IMR-90 (cell line): ENCODE measurements at regions not wholly inside any gene's neighbourhood (a gene's known extent, or its start where the extent isn't known, plus 50 kb on each side); places are given as distances from the start of the nearest gene placed in this dataset.

Experiments used
- ATAC-seq: fragments of 200-7000 bp; cut with Tn5 transposase; 2 replicates; pipeline ENCODE4 v1.9.1; 2020; ENCODE audit warnings: low read depth, mild to moderate bottlenecking, moderate library complexity
- BruUV-seq: library from RNA; stranded (reverse); fragments of 400-500 nt; replicated peaks from 2 replicates; lab custom pipeline; 2021; lab: Mats Ljungman, UMichigan
- CTCF ChIA-PET: fragments of 300-600 bp; formaldehyde crosslinking; extraction: SDS; loops from one replicate; lab custom pipeline; 2021; ENCODE audit warnings: antibody characterized with exemption; lab: Yijun Ruan, JAX
- POLR2A ChIA-PET: fragments of 300-600 bp; sonication (Branson Sonifier 250); formaldehyde crosslinking; loops from one replicate; lab custom pipeline; 2022; ENCODE audit warnings: antibody characterized with exemption; ENCODE audit not compliant: unreplicated experiment; lab: Charles Lee
- DNase-seq: peaks from one replicate; pipeline ENCODE4 v3.0.0; 2013
- H2AFZ ChIP-seq: replicated peaks from 2 replicates; pipeline ENCODE3; 2013; ENCODE audit warnings: low read length, mild to moderate bottlenecking; ENCODE audit not compliant: poor library complexity
- H2AK5ac ChIP-seq: 2 replicates; pipeline ENCODE4 v1.6.1; 2013; ENCODE audit warnings: low read depth, low read length, inconsistent platforms
- H2AK9ac ChIP-seq: replicated peaks from 2 replicates; pipeline ENCODE3; 2013; ENCODE audit warnings: mild to moderate bottlenecking, low read depth, low read length, moderate library complexity; ENCODE audit not compliant: poor library complexity
- H2BK120ac ChIP-seq: 2 replicates; pipeline ENCODE4 v1.6.1; 2013; ENCODE audit warnings: low read depth, low read length, inconsistent platforms
- H2BK15ac ChIP-seq: 3 replicates; pipeline ENCODE4 v1.6.1; 2013; ENCODE audit warnings: low read depth, low read length, inconsistent platforms
- H2BK20ac ChIP-seq: 2 replicates; pipeline ENCODE4 v1.6.1; 2013; ENCODE audit warnings: low read depth, mild to moderate bottlenecking, inconsistent platforms, low read length, moderate library complexity
- H2BK5ac ChIP-seq: 2 replicates; pipeline ENCODE4 v1.6.1; 2013; ENCODE audit warnings: mild to moderate bottlenecking, low read depth, low read length, inconsistent platforms; ENCODE audit not compliant: poor library complexity, severe bottlenecking
- H3K14ac ChIP-seq: replicated peaks from 2 replicates; pipeline ENCODE4 v1.6.1; 2013; ENCODE audit warnings: low read depth, low read length, inconsistent platforms
- H3K18ac ChIP-seq: 2 replicates; pipeline ENCODE4 v1.6.1; 2013; ENCODE audit warnings: low read depth, low read length, control low read depth
- H3K23ac ChIP-seq: 2 replicates; pipeline ENCODE4 v1.6.1; 2013; ENCODE audit warnings: low read depth, low read length, inconsistent platforms
- H3K27ac ChIP-seq: 2 replicates; pipeline ENCODE4 v1.5.1; 2013; ENCODE audit warnings: mild to moderate bottlenecking, control low read depth, low read length; ENCODE audit not compliant: insufficient read depth
- H3K27me3 ChIP-seq: 2 replicates; pipeline ENCODE4 v1.6.1; 2013; ENCODE audit warnings: low read length; ENCODE audit not compliant: control insufficient read depth, insufficient read depth
- H3K36me3 ChIP-seq: 2 replicates; pipeline ENCODE4 v1.6.1; 2013; ENCODE audit warnings: low read length, mixed read lengths; ENCODE audit not compliant: control insufficient read depth, insufficient read depth
- H3K4ac ChIP-seq: 2 replicates; pipeline ENCODE4 v1.6.1; 2013; ENCODE audit warnings: low read depth, low read length, inconsistent platforms
- H3K4me1 ChIP-seq: 2 replicates; pipeline ENCODE4 v1.6.1; 2013; ENCODE audit warnings: low read length, mixed read lengths; ENCODE audit not compliant: control insufficient read depth, insufficient read depth
- H3K4me2 ChIP-seq: 2 replicates; pipeline ENCODE4 v1.6.1; 2013; ENCODE audit warnings: low read depth, mild to moderate bottlenecking, control low read depth, low read length, moderate library complexity
- H3K4me3 ChIP-seq: 2 replicates; pipeline ENCODE4 v1.5.1; 2013; ENCODE audit warnings: low read depth, mild to moderate bottlenecking, control low read depth, low read length, moderate library complexity; ENCODE audit not compliant: insufficient read depth
- H3K56ac ChIP-seq: 2 replicates; pipeline ENCODE4 v1.6.1; 2013; ENCODE audit warnings: low read length, inconsistent platforms; ENCODE audit not compliant: insufficient read depth; ENCODE audit errors: extremely low read depth
- H3K79me1 ChIP-seq, 2 experiments: 2 replicates each; pipeline ENCODE4 v1.6.1; 2013; ENCODE audit warnings: low read length in 2 of 2, inconsistent platforms in 1 of 2, low read depth in 1 of 2
- H3K9ac ChIP-seq: 2 replicates; pipeline ENCODE4 v1.6.1; 2013; ENCODE audit warnings: low read depth, low read length, control low read depth
- H3K9me1 ChIP-seq: 2 replicates; pipeline ENCODE4 v1.6.1; 2013; ENCODE audit warnings: low read length, inconsistent platforms; ENCODE audit not compliant: insufficient read depth
- H3K9me3 ChIP-seq: 2 replicates; pipeline ENCODE4 v1.6.1; 2013; ENCODE audit warnings: low read length; ENCODE audit not compliant: control insufficient read depth, insufficient read depth
- H4K20me1 ChIP-seq: 2 replicates; pipeline ENCODE4 v1.6.1; 2013; ENCODE audit warnings: low read length, inconsistent platforms; ENCODE audit not compliant: insufficient read depth
- H4K5ac ChIP-seq: 2 replicates; pipeline ENCODE4 v1.6.1; 2013; ENCODE audit warnings: mild to moderate bottlenecking, low read depth, low read length, control low read depth
- H4K8ac ChIP-seq, 2 experiments: 2 replicates each; pipeline ENCODE4 v1.6.1; 2013; ENCODE audit warnings: low read depth in 2 of 2, low read length in 2 of 2, control low read depth in 1 of 2, inconsistent platforms in 1 of 2
- H4K91ac ChIP-seq: 2 replicates; pipeline ENCODE4 v1.6.1; 2013; ENCODE audit warnings: low read depth, low read length, inconsistent platforms; ENCODE audit not compliant: insufficient read depth
- BHLHE40 ChIP-seq: fragments of 150-350 bp; IDR thresholded peaks from 2 replicates; pipeline ENCODE4 v1.6.1; 2016; ENCODE audit warnings: mild to moderate bottlenecking, low read depth, low read length
- CHD1 ChIP-seq: IDR thresholded peaks from 2 replicates; pipeline ENCODE4 v1.6.1; 2012; ENCODE audit warnings: low read depth, low read length, improper control_type of control experiment
- NFE2L2 ChIP-seq: fragments of 150-350 bp; IDR thresholded peaks from 2 replicates; pipeline ENCODE4 v1.6.1; 2016; ENCODE audit warnings: low read depth, mild to moderate bottlenecking, low read length
- POLR2A ChIP-seq: IDR thresholded peaks from 2 replicates; pipeline ENCODE4 v1.6.1; 2012; ENCODE audit warnings: mild to moderate bottlenecking, low read depth, low read length
- RCOR1 ChIP-seq: IDR thresholded peaks from 2 replicates; pipeline ENCODE4 v1.6.1; 2012; ENCODE audit warnings: mild to moderate bottlenecking, low read length, improper control_type of control experiment; ENCODE audit not compliant: insufficient replicate concordance
- RFX5 ChIP-seq: IDR thresholded peaks from 2 replicates; pipeline ENCODE4 v1.8.0; 2012; ENCODE audit warnings: low read depth, mild to moderate bottlenecking, low read length, moderate library complexity
- dilution Hi-C: fragments of 300-500 bp; cut with HindIII; formaldehyde crosslinking; loops from one replicate; pipeline ENCODE4 v1.14.3; 2018; ENCODE audit warnings: low sequenced_read_pairs; ENCODE audit not compliant: unreplicated experiment
- in situ Hi-C: fragments of 300-500 bp; cut with MboI; formaldehyde crosslinking; loops from 3 replicates; pipeline ENCODE4 v1.14.3; 2019; ENCODE audit warnings: low sequenced_read_pairs, inconsistent platforms, mixed read lengths
- intact Hi-C: fragments of 100-400 bp; cut with micrococcal nuclease; formaldehyde crosslinking; loops from 2 replicates; pipeline ENCODE4 v1.10.0; 2022
- TF ChIP-seq, protein P1 (sequence below): fragments of 150-350 bp; IDR thresholded peaks from 2 replicates; pipeline ENCODE4 v1.6.1; 2017; ENCODE audit warnings: mild to moderate bottlenecking, antibody characterized with exemption, low read length, low read depth
- TF ChIP-seq, protein P2 (sequence below): fragments of 150-350 bp; IDR thresholded peaks from 2 replicates; pipeline ENCODE4 v1.6.1; 2016; ENCODE audit warnings: low read depth, mild to moderate bottlenecking, low read length, moderate library complexity, borderline replicate concordance

DNA sequence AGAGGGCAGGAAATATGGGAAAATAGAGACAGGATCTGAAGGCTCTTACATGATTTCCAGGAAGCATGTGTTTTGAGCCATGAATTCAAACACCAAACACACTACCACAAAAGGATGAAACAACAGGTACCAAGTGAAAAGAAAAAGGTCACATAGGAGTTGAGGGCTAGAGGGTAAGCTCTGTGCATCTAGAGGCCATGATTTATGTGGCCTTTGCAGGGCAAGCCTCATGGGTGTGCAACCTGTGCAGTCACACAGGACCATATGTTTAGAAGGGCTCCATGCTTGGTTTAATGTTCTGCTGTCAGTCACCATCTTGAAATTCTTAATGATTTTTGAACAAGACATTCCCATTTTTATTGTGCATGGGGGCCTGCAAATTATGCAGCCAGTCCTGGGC is 134.5 kb upstream of the CCDC68 start:
- Histone ChIP-seq H2BK120ac (no peak overlapping the region), H3K27me3 (no peaks in the 10 kb centered on the region; the same call in 1 of the 2 replicates), H2AK5ac (no peak overlapping the region), H3K9me3 (no peaks in the 10 kb centered on the region), H2BK5ac (no peak overlapping the region), H4K5ac (no peak overlapping the region), H2AFZ (no peak overlapping the region), H2AK9ac (no peak overlapping the region), H3K23ac (no peak overlapping the region), H3K79me1 (no peaks in the 10 kb centered on the region), H2BK20ac (no peak overlapping the region), H3K27ac (no peak overlapping the region), H3K4me3 (no peak overlapping the region), H3K56ac (no peak overlapping the region), H3K14ac (no peak overlapping the region), H3K4me1 (no peaks in the 10 kb centered on the region), H2BK15ac (no peak overlapping the region), H3K36me3 (no peaks in the 10 kb centered on the region), H3K4ac (no peak overlapping the region), H4K20me1 (no peaks in the 10 kb centered on the region), H4K91ac (no peak overlapping the region), H3K4me2 (no peak overlapping the region), H3K9me1 (no peaks in the 10 kb centered on the region), H3K18ac (no peak overlapping the region), H4K8ac (no peak overlapping the region), H3K9ac (no peak overlapping the region)
- CTCF ChIA-PET, result no interaction called here
- DNase-seq, result no peak
- POLR2A ChIA-PET, result no interaction called here
- intact Hi-C loops, result no loop called here
- in situ Hi-C loops, result no loop called here
- no peak for ATAC-seq
- dilution Hi-C loops, result no loop called here
- TF ChIP-seq, protein P1, sequence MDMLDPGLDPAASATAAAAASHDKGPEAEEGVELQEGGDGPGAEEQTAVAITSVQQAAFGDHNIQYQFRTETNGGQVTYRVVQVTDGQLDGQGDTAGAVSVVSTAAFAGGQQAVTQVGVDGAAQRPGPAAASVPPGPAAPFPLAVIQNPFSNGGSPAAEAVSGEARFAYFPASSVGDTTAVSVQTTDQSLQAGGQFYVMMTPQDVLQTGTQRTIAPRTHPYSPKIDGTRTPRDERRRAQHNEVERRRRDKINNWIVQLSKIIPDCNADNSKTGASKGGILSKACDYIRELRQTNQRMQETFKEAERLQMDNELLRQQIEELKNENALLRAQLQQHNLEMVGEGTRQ, result no peak
- TF ChIP-seq, protein P2, sequence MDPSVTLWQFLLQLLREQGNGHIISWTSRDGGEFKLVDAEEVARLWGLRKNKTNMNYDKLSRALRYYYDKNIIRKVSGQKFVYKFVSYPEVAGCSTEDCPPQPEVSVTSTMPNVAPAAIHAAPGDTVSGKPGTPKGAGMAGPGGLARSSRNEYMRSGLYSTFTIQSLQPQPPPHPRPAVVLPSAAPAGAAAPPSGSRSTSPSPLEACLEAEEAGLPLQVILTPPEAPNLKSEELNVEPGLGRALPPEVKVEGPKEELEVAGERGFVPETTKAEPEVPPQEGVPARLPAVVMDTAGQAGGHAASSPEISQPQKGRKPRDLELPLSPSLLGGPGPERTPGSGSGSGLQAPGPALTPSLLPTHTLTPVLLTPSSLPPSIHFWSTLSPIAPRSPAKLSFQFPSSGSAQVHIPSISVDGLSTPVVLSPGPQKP, result no peak
- TF ChIP-seq CHD1 (no peak), RCOR1 (no peak), NFE2L2 (no peak), RFX5 (no peak), BHLHE40 (no peak), POLR2A (no peak)
- no TSS peak for BruUV-seq
